HG03378 (cell line): ENCODE measurements at regions not wholly inside any gene's neighbourhood (a gene's known extent, or its start where the extent isn't known, plus 50 kb on each side); places are given as distances from the start of the nearest gene placed in this dataset.

ENCODE experiments used
- ATAC-seq: cut with Tn5 transposase; IDR thresholded peaks from one replicate; pipeline ENCODE4 v1.9.1; 2021; ENCODE audit warnings: mild to moderate bottlenecking, moderate library complexity; ENCODE audit not compliant: unreplicated experiment

- no peak for ATAC-seq
These were observed 551.6 kb downstream of the METTL15 start for GRCh38 chr11:28659716-28660348.

GRCh38 chr11:28657378-28658030 lies 549.3 kb downstream of the METTL15 start:
- no peak for ATAC-seq

GRCh38 chr11:28654191-28654590 lies 546.0 kb downstream of the METTL15 start:
- no peak for ATAC-seq

- ATAC-seq, result no peak
These were observed 541.7 kb downstream of the METTL15 start for GRCh38 chr11:28649922-28650321.

GRCh38 chr11:28636566-28636965 lies 528.4 kb downstream of the METTL15 start:
- no peak for ATAC-seq

- ATAC-seq, result no peak
These were observed 527.8 kb downstream of the METTL15 start for GRCh38 chr11:28636033-28636432.

GRCh38 chr11:28632338-28632737 lies 524.1 kb downstream of the METTL15 start:
- no peak for ATAC-seq

- ATAC-seq, result no peak
These were observed 523.0 kb downstream of the METTL15 start for GRCh38 chr11:28631148-28631547.

GRCh38 chr11:28629235-28629634 lies 521.0 kb downstream of the METTL15 start:
- ATAC-seq, result no peak

GRCh38 chr11:28628412-28628811 lies 520.2 kb downstream of the METTL15 start:
- ATAC-seq, result no peak

- ATAC-seq, result no peak
These were observed 519.6 kb downstream of the METTL15 start for GRCh38 chr11:28627690-28628255.

GRCh38 chr11:28625532-28625931 lies 517.3 kb downstream of the METTL15 start:
- no peak for ATAC-seq

GRCh38 chr11:28621753-28622152 lies 513.6 kb downstream of the METTL15 start:
- ATAC-seq, result no peak

- no peak for ATAC-seq
These were observed 511.8 kb downstream of the METTL15 start for GRCh38 chr11:28619846-28620540.

GRCh38 chr11:28618416-28618815 lies 510.2 kb downstream of the METTL15 start:
- ATAC-seq, result no peak

- ATAC-seq, result no peak
These were observed 508.2 kb downstream of the METTL15 start for GRCh38 chr11:28616160-28616965.

GRCh38 chr11:28615542-28615941 lies 507.4 kb downstream of the METTL15 start:
- no peak for ATAC-seq

GRCh38 chr11:28606930-28607329 lies 498.7 kb downstream of the METTL15 start:
- ATAC-seq, result no peak

GRCh38 chr11:28599656-28600055 lies 491.5 kb downstream of the METTL15 start:
- no peak for ATAC-seq

GRCh38 chr11:28598531-28598930 lies 490.3 kb downstream of the METTL15 start:
- ATAC-seq, result no peak

GRCh38 chr11:28596816-28597215 lies 488.6 kb downstream of the METTL15 start:
- no peak for ATAC-seq
